ENCODE measurements at regions not wholly inside any gene's neighbourhood (a gene's known extent, or its start where the extent isn't known, plus 50 kb on each side); places are given as distances from the start of the nearest gene placed in this dataset.

DNA sequence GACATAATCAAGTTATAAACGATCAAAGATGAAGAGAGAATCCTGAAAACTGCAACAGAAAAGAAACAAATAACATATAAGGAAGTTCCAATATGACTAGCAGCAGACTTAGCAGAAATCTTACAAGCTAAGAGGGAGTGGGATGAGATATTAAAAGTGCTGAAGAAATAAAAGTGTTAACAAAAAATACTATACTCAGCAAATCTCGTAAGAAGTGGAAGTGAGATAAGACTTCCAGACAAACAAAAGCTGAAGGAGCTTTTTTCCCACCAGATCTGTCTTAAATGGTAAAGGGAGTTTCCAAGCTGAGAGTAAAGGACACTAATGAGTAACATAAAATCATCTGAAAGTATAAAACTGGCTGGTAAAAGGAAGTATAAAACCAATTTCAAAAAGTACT is 2036.0 kb upstream of the C9orf72 start:
- no peak for TF ChIP-seq POLR2A (IDR thresholded peaks at IDR 0.05)
- TF ChIP-seq CTCF (IDR thresholded peaks at IDR 0.05): no peak
